ENCODE measurements at regions not wholly inside any gene's neighbourhood (a gene's known extent, or its start where the extent isn't known, plus 50 kb on each side); places are given as distances from the start of the nearest gene placed in this dataset.

DNA sequence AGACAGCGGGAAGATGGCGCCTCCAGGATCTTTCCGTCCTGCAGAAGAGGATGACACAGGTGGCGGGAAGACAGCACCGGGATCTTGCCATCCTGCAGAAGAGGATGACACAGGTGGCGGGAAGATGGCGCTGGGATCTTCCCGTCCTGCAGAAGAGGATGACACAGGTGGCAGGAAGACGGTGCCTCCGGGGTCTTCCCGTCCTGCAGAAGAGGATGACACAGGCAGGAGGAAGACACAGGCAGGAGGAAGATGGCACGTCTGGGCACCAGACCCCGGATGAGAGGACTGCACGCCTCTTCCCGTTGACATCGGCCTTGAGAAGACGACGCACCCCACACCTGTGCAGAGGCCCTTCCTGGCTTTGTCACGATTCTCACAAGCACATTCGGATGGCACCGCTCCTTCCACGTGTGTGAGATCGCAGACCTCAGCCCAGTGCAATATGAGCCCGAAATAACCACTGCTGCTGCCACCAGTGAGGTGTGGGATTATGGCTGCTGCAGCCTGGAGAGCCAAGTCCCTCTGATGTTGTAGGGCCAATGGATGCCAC, 79.4 kb upstream of the SNTG2 start:
- H3K79me2 ChIP-seq (ENCODE audit: control insufficient read depth, insufficient read depth, low read length, poor library complexity) = no peaks in the 10 kb centered on the region
- H3K27ac ChIP-seq (ENCODE audit: low read depth, low read length) = no peak overlapping the region
- H3K79me1 ChIP-seq (ENCODE audit: low read length) = no peaks in the 10 kb centered on the region
- H3K9me3 ChIP-seq (ENCODE audit: insufficient read depth, low read depth, low read length) = no peaks in the 10 kb centered on the region
- H3K18ac ChIP-seq (ENCODE audit: low read length) = no peak overlapping the region
- H3K9ac ChIP-seq (ENCODE audit: low read length) = no peak overlapping the region
- H3K23ac ChIP-seq (ENCODE audit: low read length) = no peak overlapping the region
- H2BK12ac ChIP-seq (ENCODE audit: low read length) = no peak overlapping the region
- DNase-seq = no peak
- no peak overlapping the region for H4K8ac ChIP-seq (ENCODE audit: low read depth, low read length)
- H3K36me3 ChIP-seq (ENCODE audit: control insufficient read depth in 1 of 2, insufficient read depth in 2 of 2, low read length in 2 of 2) = no peaks in the 10 kb centered on the region
- no peak overlapping the region for H2BK5ac ChIP-seq (ENCODE audit: low read depth, low read length, poor library complexity)
- no CpG with 5 or more reads among the region's 24 CpGs for WGBS (ENCODE audit: extremely low coverage, insufficient coverage, insufficient read length)
- no peak overlapping the region for H3K4me2 ChIP-seq (ENCODE audit: low read length)
- no peak overlapping the region for H2AK5ac ChIP-seq (ENCODE audit: low read length)
- no peak overlapping the region for H4K91ac ChIP-seq (ENCODE audit: low read depth, low read length)
- H3K27me3 ChIP-seq (ENCODE audit: insufficient read depth, low read length) = no peaks in the 10 kb centered on the region
- H4K12ac ChIP-seq (ENCODE audit: low read depth, low read length) = no peak overlapping the region
- no peak overlapping the region for H3K14ac ChIP-seq (ENCODE audit: low read length)
- H3K4ac ChIP-seq (ENCODE audit: low read depth, low read length) = no peak overlapping the region
- H2AFZ ChIP-seq (ENCODE audit: insufficient read depth, low read length, poor library complexity) = no peak overlapping the region
- no peak overlapping the region for H3K4me3 ChIP-seq (ENCODE audit: low read depth, low read length)
- H3K4me1 ChIP-seq (ENCODE audit: control insufficient read depth in 1 of 2, insufficient read depth in 2 of 2, low read length in 2 of 2) = no peaks in the 10 kb centered on the region
- H2BK120ac ChIP-seq (ENCODE audit: insufficient read depth, low read length, poor library complexity) = no peak overlapping the region

DNA sequence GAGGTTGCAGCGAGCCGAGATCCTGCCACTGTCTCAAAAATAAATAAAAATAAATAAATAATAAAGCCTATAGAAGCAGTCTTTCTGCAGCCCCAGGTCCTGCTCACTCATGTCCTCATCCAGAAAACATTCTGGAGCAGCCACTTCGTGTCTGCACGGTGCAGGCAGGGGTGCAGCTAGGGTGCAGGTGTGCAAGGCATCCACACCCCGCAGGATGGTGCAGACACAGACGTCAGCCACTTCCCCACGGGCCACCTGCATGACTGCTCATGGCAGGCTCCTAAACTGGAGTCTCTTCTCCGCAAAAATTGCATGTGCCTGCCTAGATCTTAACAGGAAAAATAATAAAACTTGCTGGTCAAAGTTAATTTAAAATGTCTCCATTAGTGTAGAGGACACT, 80.2 kb upstream of the SNTG2 start:
- Histone ChIP-seq H2AFZ (ENCODE audit: insufficient read depth, low read length, poor library complexity) (no peak overlapping the region), H4K8ac (ENCODE audit: low read depth, low read length) (no peak overlapping the region), H2BK12ac (ENCODE audit: low read length) (no peak overlapping the region), H2AK5ac (ENCODE audit: low read length) (no peak overlapping the region), H3K36me3 (ENCODE audit: control insufficient read depth in 1 of 2, insufficient read depth in 2 of 2, low read length in 2 of 2) (no peaks in the 10 kb centered on the region), H3K18ac (ENCODE audit: low read length) (no peak overlapping the region), H3K9ac (ENCODE audit: low read length) (no peak overlapping the region), H4K12ac (ENCODE audit: low read depth, low read length) (no peak overlapping the region), H3K27me3 (ENCODE audit: insufficient read depth, low read length) (no peaks in the 10 kb centered on the region), H3K4me3 (ENCODE audit: low read depth, low read length) (no peak overlapping the region), H3K27ac (ENCODE audit: low read depth, low read length) (no peak overlapping the region), H4K91ac (ENCODE audit: low read depth, low read length) (no peak overlapping the region), H3K79me2 (ENCODE audit: control insufficient read depth, insufficient read depth, low read length, poor library complexity) (no peaks in the 10 kb centered on the region), H2BK5ac (ENCODE audit: low read depth, low read length, poor library complexity) (no peak overlapping the region), H2BK120ac (ENCODE audit: insufficient read depth, low read length, poor library complexity) (no peak overlapping the region), H3K9me3 (ENCODE audit: insufficient read depth, low read depth, low read length) (no peaks in the 10 kb centered on the region), H3K4me2 (ENCODE audit: low read length) (no peak overlapping the region), H3K4me1 (ENCODE audit: control insufficient read depth in 1 of 2, insufficient read depth in 2 of 2, low read length in 2 of 2) (no peaks in the 10 kb centered on the region), H3K23ac (ENCODE audit: low read length) (no peak overlapping the region), H3K4ac (ENCODE audit: low read depth, low read length) (no peak overlapping the region), H3K79me1 (ENCODE audit: low read length) (no peaks in the 10 kb centered on the region), H3K14ac (ENCODE audit: low read length) (no peak overlapping the region)
- no CpG with 5 or more reads among the region's 8 CpGs for WGBS (ENCODE audit: extremely low coverage, insufficient coverage, insufficient read length)
- DNase-seq = no peak

DNA sequence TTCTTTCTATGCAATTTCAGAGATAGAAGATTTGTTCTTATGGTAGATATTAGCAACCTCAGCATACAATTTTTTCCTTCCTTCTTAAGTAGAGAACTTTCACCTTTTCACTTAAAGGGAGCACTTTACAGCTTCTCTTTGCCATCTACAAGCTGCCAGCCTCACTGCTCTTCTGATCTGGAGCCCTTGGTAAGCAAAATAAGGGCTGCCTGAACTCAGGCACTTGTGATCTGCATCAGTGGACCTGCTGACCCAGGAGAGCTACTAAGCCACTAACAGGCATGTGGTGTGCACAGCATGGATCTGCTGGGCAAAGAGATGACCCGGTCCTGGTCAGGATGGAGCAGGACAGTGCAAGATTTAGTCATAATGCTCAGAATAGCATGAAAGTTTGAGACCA, 80.8 kb upstream of the SNTG2 start:
- Histone ChIP-seq H4K91ac (ENCODE audit: low read depth, low read length) (no peak overlapping the region), H2AK5ac (ENCODE audit: low read length) (no peak overlapping the region), H4K8ac (ENCODE audit: low read depth, low read length) (no peak overlapping the region), H3K4ac (ENCODE audit: low read depth, low read length) (no peak overlapping the region), H3K27me3 (ENCODE audit: insufficient read depth, low read length) (no peaks in the 10 kb centered on the region), H3K14ac (ENCODE audit: low read length) (no peak overlapping the region), H3K18ac (ENCODE audit: low read length) (no peak overlapping the region), H3K4me2 (ENCODE audit: low read length) (no peak overlapping the region), H3K4me3 (ENCODE audit: low read depth, low read length) (no peak overlapping the region), H3K36me3 (ENCODE audit: control insufficient read depth in 1 of 2, insufficient read depth in 2 of 2, low read length in 2 of 2) (no peaks in the 10 kb centered on the region), H2BK5ac (ENCODE audit: low read depth, low read length, poor library complexity) (no peak overlapping the region), H3K79me2 (ENCODE audit: control insufficient read depth, insufficient read depth, low read length, poor library complexity) (no peaks in the 10 kb centered on the region), H3K79me1 (ENCODE audit: low read length) (no peaks in the 10 kb centered on the region), H3K4me1 (ENCODE audit: control insufficient read depth in 1 of 2, insufficient read depth in 2 of 2, low read length in 2 of 2) (no peaks in the 10 kb centered on the region), H4K12ac (ENCODE audit: low read depth, low read length) (no peak overlapping the region), H2BK120ac (ENCODE audit: insufficient read depth, low read length, poor library complexity) (no peak overlapping the region), H3K27ac (ENCODE audit: low read depth, low read length) (no peak overlapping the region), H3K9ac (ENCODE audit: low read length) (no peak overlapping the region), H2AFZ (ENCODE audit: insufficient read depth, low read length, poor library complexity) (no peak overlapping the region), H3K23ac (ENCODE audit: low read length) (no peak overlapping the region), H2BK12ac (ENCODE audit: low read length) (no peak overlapping the region), H3K9me3 (ENCODE audit: insufficient read depth, low read depth, low read length) (no peaks in the 10 kb centered on the region)
- WGBS (ENCODE audit: extremely low coverage, insufficient coverage, insufficient read length) = no CpG with 5 or more reads among the region's 1 CpG
- no peak for DNase-seq

DNA sequence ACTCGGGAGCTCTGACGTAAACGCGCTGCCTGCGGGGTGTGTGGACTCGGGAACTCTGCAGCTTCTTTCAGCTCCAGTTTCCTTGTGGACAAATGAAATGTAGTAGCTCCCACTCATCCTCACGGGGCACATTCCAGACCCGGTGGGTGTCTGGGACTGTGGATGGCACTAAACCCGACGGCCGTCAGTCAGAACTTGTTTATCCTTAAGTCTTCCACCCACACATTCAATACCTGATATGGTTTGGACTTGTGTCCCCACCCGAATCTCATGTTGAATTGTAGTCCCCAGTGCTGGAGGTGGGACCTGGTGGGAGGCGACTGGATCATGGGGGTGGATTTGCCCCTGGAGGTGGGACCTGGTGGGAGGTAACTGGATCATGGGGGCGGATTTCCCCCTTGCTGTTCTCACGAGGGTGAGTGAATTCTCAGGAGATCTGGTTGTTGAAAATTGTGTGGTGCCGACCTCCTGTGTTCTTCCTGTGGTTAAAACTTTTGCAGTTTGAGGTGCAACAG, 81.2 kb upstream of the SNTG2 start:
- Histone ChIP-seq H3K18ac (ENCODE audit: low read length) (no peak overlapping the region), H3K27me3 (ENCODE audit: insufficient read depth, low read length) (no peaks in the 10 kb centered on the region), H3K36me3 (ENCODE audit: control insufficient read depth in 1 of 2, insufficient read depth in 2 of 2, low read length in 2 of 2) (no peaks in the 10 kb centered on the region), H3K9me3 (ENCODE audit: insufficient read depth, low read depth, low read length) (no peaks in the 10 kb centered on the region), H3K27ac (ENCODE audit: low read depth, low read length) (no peak overlapping the region), H4K12ac (ENCODE audit: low read depth, low read length) (no peak overlapping the region), H3K4me3 (ENCODE audit: low read depth, low read length) (no peak overlapping the region), H3K79me1 (ENCODE audit: low read length) (no peaks in the 10 kb centered on the region), H3K9ac (ENCODE audit: low read length) (no peak overlapping the region), H4K91ac (ENCODE audit: low read depth, low read length) (no peak overlapping the region), H4K8ac (ENCODE audit: low read depth, low read length) (no peak overlapping the region), H2AK5ac (ENCODE audit: low read length) (no peak overlapping the region), H3K4me1 (ENCODE audit: control insufficient read depth in 1 of 2, insufficient read depth in 2 of 2, low read length in 2 of 2) (no peaks in the 10 kb centered on the region), H2BK120ac (ENCODE audit: insufficient read depth, low read length, poor library complexity) (no peak overlapping the region), H2BK5ac (ENCODE audit: low read depth, low read length, poor library complexity) (no peak overlapping the region), H3K4me2 (ENCODE audit: low read length) (no peak overlapping the region), H3K23ac (ENCODE audit: low read length) (no peak overlapping the region), H3K14ac (ENCODE audit: low read length) (no peak overlapping the region), H3K4ac (ENCODE audit: low read depth, low read length) (no peak overlapping the region), H3K79me2 (ENCODE audit: control insufficient read depth, insufficient read depth, low read length, poor library complexity) (no peaks in the 10 kb centered on the region), H2BK12ac (ENCODE audit: low read length) (no peak overlapping the region), H2AFZ (ENCODE audit: insufficient read depth, low read length, poor library complexity) (no peak overlapping the region)
- WGBS (ENCODE audit: extremely low coverage, insufficient coverage, insufficient read length) = no CpG with 5 or more reads among the region's 16 CpGs
- DNase-seq = no peak

Data from trophoblast cell (in vitro differentiated cells and primary cell).